CD4-positive, CD25-positive, alpha-beta regulatory T cell (primary cell): ENCODE measurements at regions not wholly inside any gene's neighbourhood (a gene's known extent, or its start where the extent isn't known, plus 50 kb on each side); places are given as distances from the start of the nearest gene placed in this dataset.

Source experiments
- ATAC-seq, 2 donors: fragments of 150-1000 bp; cut with Tn5 transposase; one replicate each; pipeline ENCODE4 v1.10.0; 2021; ENCODE audit warnings: low read depth in 2 of 2, moderate number of reproducible peaks in 2 of 2, moderate library complexity in 1 of 2
- DNase-seq, 3 donors: peaks; one replicate each; pipeline versions ENCODE4 v3.0.0 to v3.0.0-alpha.2; 2012 to 2022; ENCODE audit warnings: mixed read lengths in 1 of 3
- H3K27ac ChIP-seq: one replicate; pipeline ENCODE4 v1.7.0; 2013; ENCODE audit warnings: mild to moderate bottlenecking, low read length; ENCODE audit not compliant: insufficient read depth, poor library complexity, severe bottlenecking
- H3K27me3 ChIP-seq: one replicate; pipeline ENCODE4 v1.7.0; 2013; ENCODE audit warnings: low read length; ENCODE audit not compliant: control insufficient read depth, insufficient read depth
- H3K36me3 ChIP-seq: one replicate; pipeline ENCODE4 v1.7.0; 2013; ENCODE audit warnings: mild to moderate bottlenecking, low read length, moderate library complexity; ENCODE audit not compliant: control insufficient read depth, insufficient read depth
- H3K4me1 ChIP-seq: 2 replicates; pipeline ENCODE4 v1.7.0; 2013; ENCODE audit warnings: mild to moderate bottlenecking, low read length; ENCODE audit not compliant: insufficient read depth, control insufficient read depth, poor library complexity, severe bottlenecking
- H3K4me3 ChIP-seq: one replicate; pipeline ENCODE4 v1.7.0; 2013; ENCODE audit warnings: low read depth, mild to moderate bottlenecking, low read length, moderate library complexity
- H3K9me3 ChIP-seq, 2 experiments: 1 replicate in 1 of 2; 2 replicates in 1 of 2; pipeline ENCODE4 v1.7.0; 2013; ENCODE audit warnings: low read length in 2 of 2, mild to moderate bottlenecking in 1 of 2, moderate library complexity in 1 of 2; ENCODE audit not compliant: control insufficient read depth in 2 of 2
- H3K27ac Mint-ChIP-seq, 3 donors: one replicate each; pipeline ENCODE4 v1.8.0; 2020 to 2022; ENCODE audit warnings: mild to moderate bottlenecking in 3 of 3, mixed read lengths in 3 of 3, moderate library complexity in 2 of 3
- H3K27me3 Mint-ChIP-seq: one replicate; pipeline ENCODE4 v1.8.0; 2022; ENCODE audit warnings: mild to moderate bottlenecking, mixed read lengths
- H3K36me3 Mint-ChIP-seq: one replicate; pipeline ENCODE4 v1.8.0; 2020; ENCODE audit warnings: mixed read lengths
- H3K4me1 Mint-ChIP-seq, 4 donors: one replicate each; pipeline ENCODE4 v1.8.0; 2020 to 2022; ENCODE audit warnings: mixed read lengths in 4 of 4, mild to moderate bottlenecking in 1 of 4
- H3K4me3 Mint-ChIP-seq, 4 donors: one replicate each; pipeline ENCODE4 v1.8.0; 2020 to 2022; ENCODE audit warnings: mild to moderate bottlenecking in 4 of 4, mixed read lengths in 4 of 4, moderate library complexity in 3 of 4
- H3K9me3 Mint-ChIP-seq, 7 donors: one replicate each; pipeline ENCODE4 v1.8.0; 2020 to 2022; ENCODE audit warnings: mixed read lengths in 7 of 7, mild to moderate bottlenecking in 3 of 7, moderate library complexity in 2 of 7

DNA sequence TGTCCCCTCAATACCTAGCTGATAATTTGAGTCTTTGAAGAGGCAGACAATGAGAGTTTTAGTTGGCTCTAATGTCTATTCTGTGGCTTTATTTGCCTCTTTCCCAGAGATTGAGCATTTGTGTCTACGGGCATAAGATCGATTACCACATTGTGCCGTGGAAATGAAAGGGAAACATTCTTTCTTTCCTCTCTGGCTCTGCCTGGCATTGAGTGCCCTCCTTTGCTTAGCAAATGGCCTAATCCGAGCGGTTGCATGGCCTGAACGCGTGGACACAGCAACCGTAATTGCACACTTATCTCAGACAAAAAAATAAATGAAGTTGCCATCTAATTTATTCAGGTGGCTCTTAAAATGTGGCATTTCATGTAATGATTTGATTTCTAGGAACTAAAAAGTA, 247.9 kb downstream of the ADGRL2 start:
- no peaks in the 10 kb centered on the region for H3K9me3 ChIP-seq
- no peak overlapping the region for H3K27ac ChIP-seq
- H3K27me3 Mint-ChIP-seq = no peaks in the 10 kb centered on the region
- no peaks in the 10 kb centered on the region for H3K36me3 Mint-ChIP-seq
- ATAC-seq = no peak
- H3K9me3 Mint-ChIP-seq = peaks cover 1 to 11% (median 9%) of the 10 kb centered on the region in 7 donors
- H3K27ac Mint-ChIP-seq = no peak overlapping the region
- H3K4me3 Mint-ChIP-seq = no peak overlapping the region
- H3K27me3 ChIP-seq = no peaks in the 10 kb centered on the region
- no peaks in the 10 kb centered on the region for H3K4me1 ChIP-seq
- no peaks in the 10 kb centered on the region for H3K36me3 ChIP-seq
- DNase-seq = no peak
- no peaks in the 10 kb centered on the region for H3K4me1 Mint-ChIP-seq
- H3K4me3 ChIP-seq = no peak overlapping the region

DNA sequence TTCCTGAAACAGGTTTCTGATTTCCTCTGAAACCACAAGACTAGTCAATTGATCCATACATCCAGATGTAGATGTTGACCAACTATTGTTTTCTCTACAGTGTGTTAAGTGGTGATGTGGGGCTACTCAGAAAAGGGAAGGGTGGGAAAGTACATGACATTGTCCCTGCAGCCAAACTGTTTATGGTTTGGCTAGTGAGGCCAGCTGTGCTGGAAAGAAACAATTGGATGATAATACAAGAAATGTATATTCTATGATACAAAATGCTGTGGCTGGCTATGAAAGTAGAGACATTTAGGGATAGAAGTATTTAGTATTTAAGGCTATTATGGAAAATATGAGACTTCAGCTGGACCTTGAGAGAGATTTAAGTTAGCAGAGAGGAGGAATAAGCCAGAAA, 244.5 kb downstream of the ADGRL2 start:
- ATAC-seq = no peak
- H3K9me3 Mint-ChIP-seq = peaks cover 0 to 15% (median 6%) of the 10 kb centered on the region in 7 donors
- Histone ChIP-seq H3K4me3 (no peak overlapping the region), H3K9me3 (no peaks in the 10 kb centered on the region), H3K36me3 (no peaks in the 10 kb centered on the region), H3K4me1 (no peaks in the 10 kb centered on the region), H3K27ac (no peak overlapping the region), H3K27me3 (no peaks in the 10 kb centered on the region)
- no peak overlapping the region for H3K4me3 Mint-ChIP-seq
- H3K27me3 Mint-ChIP-seq = no peaks in the 10 kb centered on the region
- no peak for DNase-seq
- no peak overlapping the region for H3K27ac Mint-ChIP-seq
- H3K36me3 Mint-ChIP-seq = no peaks in the 10 kb centered on the region
- no peaks in the 10 kb centered on the region for H3K4me1 Mint-ChIP-seq

- Mint-ChIP-seq H3K27me3 (no peaks in the 10 kb centered on the region), H3K4me3 (no peak overlapping the region), H3K27ac (no peak overlapping the region), H3K4me1 (no peaks in the 10 kb centered on the region), H3K36me3 (no peaks in the 10 kb centered on the region), H3K9me3 (peaks cover 0 to 15% (median 6%) of the 10 kb centered on the region in 7 donors)
- H3K9me3 ChIP-seq = no peaks in the 10 kb centered on the region
- no peak for ATAC-seq
- H3K4me3 ChIP-seq = no peak overlapping the region
- no peak for DNase-seq
- H3K27ac ChIP-seq = no peak overlapping the region
- no peaks in the 10 kb centered on the region for H3K27me3 ChIP-seq
- H3K36me3 ChIP-seq = no peaks in the 10 kb centered on the region
- H3K4me1 ChIP-seq = no peaks in the 10 kb centered on the region
Observed at GRCh38 chr1:82044536-82044935, 243.8 kb downstream of the ADGRL2 start.

DNA sequence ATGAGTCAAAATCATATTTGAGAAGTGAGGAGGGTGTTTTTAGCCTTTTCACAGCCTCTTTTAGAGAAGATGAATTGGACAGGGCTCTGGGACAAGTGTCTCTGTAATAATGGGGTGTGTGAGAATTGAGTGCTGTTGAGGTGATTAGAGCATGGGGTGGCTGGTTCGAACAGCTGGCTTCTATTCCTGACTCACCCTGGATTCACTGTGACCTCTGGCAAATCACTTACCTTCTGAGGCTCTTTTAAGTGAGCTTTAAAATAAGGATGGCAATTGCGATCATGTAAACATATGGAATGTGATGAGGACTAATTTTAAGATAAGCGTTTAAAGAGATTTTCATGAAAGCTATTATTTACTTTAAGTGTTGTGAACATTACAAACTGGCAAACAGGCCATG, 243.4 kb downstream of the ADGRL2 start:
- DNase-seq = no peak
- ATAC-seq = no peak
- Mint-ChIP-seq H3K36me3 (no peaks in the 10 kb centered on the region), H3K27ac (no peak overlapping the region), H3K4me3 (no peak overlapping the region), H3K9me3 (peaks cover 0 to 15% (median 6%) of the 10 kb centered on the region in 7 donors), H3K27me3 (no peaks in the 10 kb centered on the region), H3K4me1 (no peaks in the 10 kb centered on the region)
- H3K4me3 ChIP-seq = no peak overlapping the region
- no peak overlapping the region for H3K27ac ChIP-seq
- H3K27me3 ChIP-seq = no peaks in the 10 kb centered on the region
- H3K36me3 ChIP-seq = no peaks in the 10 kb centered on the region
- no peaks in the 10 kb centered on the region for H3K9me3 ChIP-seq
- H3K4me1 ChIP-seq = no peaks in the 10 kb centered on the region

GRCh38 chr1:82042306-82043060, 241.7 kb downstream of the ADGRL2 start:
- H3K9me3 Mint-ChIP-seq = peaks cover 0 to 9% (median 4%) of the 10 kb centered on the region in 7 donors
- no peaks in the 10 kb centered on the region for H3K36me3 Mint-ChIP-seq
- Histone ChIP-seq H3K27ac (no peak overlapping the region), H3K36me3 (no peaks in the 10 kb centered on the region), H3K4me3 (no peak overlapping the region), H3K9me3 (no peaks in the 10 kb centered on the region), H3K27me3 (no peaks in the 10 kb centered on the region), H3K4me1 (no peaks in the 10 kb centered on the region)
- DNase-seq (no peak), ATAC-seq (no peak)
- no peaks in the 10 kb centered on the region for H3K27me3 Mint-ChIP-seq
- no peaks in the 10 kb centered on the region for H3K4me1 Mint-ChIP-seq
- H3K27ac Mint-ChIP-seq = no peak overlapping the region
- no peak overlapping the region for H3K4me3 Mint-ChIP-seq
